IMR-90 (cell line): ENCODE measurements at regions not wholly inside any gene's neighbourhood (a gene's known extent, or its start where the extent isn't known, plus 50 kb on each side); places are given as distances from the start of the nearest gene placed in this dataset.

Experiments
- BHLHE40 ChIP-seq: fragments of 150-350 bp; IDR thresholded peaks from 2 replicates; pipeline ENCODE4 v1.6.1; 2016; ENCODE audit warnings: mild to moderate bottlenecking, low read depth, low read length
- CEBPB ChIP-seq: IDR thresholded peaks from 2 replicates; pipeline ENCODE4 v1.6.1; 2012; ENCODE audit warnings: low read depth, low read length, improper control_type of control experiment
- CHD1 ChIP-seq: IDR thresholded peaks from 2 replicates; pipeline ENCODE4 v1.6.1; 2012; ENCODE audit warnings: low read depth, low read length, improper control_type of control experiment
- ELK1 ChIP-seq: fragments of 150-350 bp; IDR thresholded peaks from 2 replicates; pipeline ENCODE4 v1.6.1; 2016; ENCODE audit warnings: low read depth, mild to moderate bottlenecking, low read length, moderate library complexity, borderline replicate concordance
- FOS ChIP-seq: fragments of 150-350 bp; IDR thresholded peaks from 2 replicates; pipeline ENCODE4 v1.6.1; 2016; ENCODE audit warnings: low read depth, low read length
- MAFK ChIP-seq: IDR thresholded peaks from 2 replicates; pipeline ENCODE4 v1.6.1; 2012; ENCODE audit warnings: low read depth, low read length, improper control_type of control experiment
- MAZ ChIP-seq: IDR thresholded peaks from 2 replicates; pipeline ENCODE4 v1.6.1; 2012; ENCODE audit warnings: low read depth, mild to moderate bottlenecking, low read length, improper control_type of control experiment, moderate library complexity, borderline replicate concordance
- MXI1 ChIP-seq: IDR thresholded peaks from 2 replicates; pipeline ENCODE4 v1.6.1; 2012; ENCODE audit warnings: low read depth, mild to moderate bottlenecking, low read length, moderate library complexity, borderline replicate concordance
- NFE2L2 ChIP-seq: fragments of 150-350 bp; IDR thresholded peaks from 2 replicates; pipeline ENCODE4 v1.6.1; 2016; ENCODE audit warnings: low read depth, mild to moderate bottlenecking, low read length
- POLR2A ChIP-seq: IDR thresholded peaks from 2 replicates; pipeline ENCODE4 v1.6.1; 2012; ENCODE audit warnings: mild to moderate bottlenecking, low read depth, low read length
- RCOR1 ChIP-seq: IDR thresholded peaks from 2 replicates; pipeline ENCODE4 v1.6.1; 2012; ENCODE audit warnings: mild to moderate bottlenecking, low read length, improper control_type of control experiment; ENCODE audit not compliant: insufficient replicate concordance
- RFX5 ChIP-seq: IDR thresholded peaks from 2 replicates; pipeline ENCODE4 v1.8.0; 2012; ENCODE audit warnings: low read depth, mild to moderate bottlenecking, low read length, moderate library complexity
- USF2 ChIP-seq: fragments of 150-350 bp; IDR thresholded peaks from 2 replicates; pipeline ENCODE4 v1.6.1; 2017; ENCODE audit warnings: mild to moderate bottlenecking, antibody characterized with exemption, low read length, low read depth
- TF ChIP-seq, protein P1 (sequence below): conservative IDR thresholded peaks from 2 replicates; pipeline ENCODE4 v1.5.1; 2012; ENCODE audit warnings: mild to moderate bottlenecking, low read depth, low read length, improper control_type of control experiment

GRCh38 chr14:83556746-83557453 is 1973.0 kb upstream of the FLRT2 start:
- TF ChIP-seq, protein P1, sequence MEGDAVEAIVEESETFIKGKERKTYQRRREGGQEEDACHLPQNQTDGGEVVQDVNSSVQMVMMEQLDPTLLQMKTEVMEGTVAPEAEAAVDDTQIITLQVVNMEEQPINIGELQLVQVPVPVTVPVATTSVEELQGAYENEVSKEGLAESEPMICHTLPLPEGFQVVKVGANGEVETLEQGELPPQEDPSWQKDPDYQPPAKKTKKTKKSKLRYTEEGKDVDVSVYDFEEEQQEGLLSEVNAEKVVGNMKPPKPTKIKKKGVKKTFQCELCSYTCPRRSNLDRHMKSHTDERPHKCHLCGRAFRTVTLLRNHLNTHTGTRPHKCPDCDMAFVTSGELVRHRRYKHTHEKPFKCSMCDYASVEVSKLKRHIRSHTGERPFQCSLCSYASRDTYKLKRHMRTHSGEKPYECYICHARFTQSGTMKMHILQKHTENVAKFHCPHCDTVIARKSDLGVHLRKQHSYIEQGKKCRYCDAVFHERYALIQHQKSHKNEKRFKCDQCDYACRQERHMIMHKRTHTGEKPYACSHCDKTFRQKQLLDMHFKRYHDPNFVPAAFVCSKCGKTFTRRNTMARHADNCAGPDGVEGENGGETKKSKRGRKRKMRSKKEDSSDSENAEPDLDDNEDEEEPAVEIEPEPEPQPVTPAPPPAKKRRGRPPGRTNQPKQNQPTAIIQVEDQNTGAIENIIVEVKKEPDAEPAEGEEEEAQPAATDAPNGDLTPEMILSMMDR = no peak
- TF ChIP-seq POLR2A = no peak
- TF ChIP-seq NFE2L2 = no peak
- no peak for TF ChIP-seq MAZ
- TF ChIP-seq MXI1 = no peak
- TF ChIP-seq BHLHE40 = no peak
- peak; percentile 80; the same call in 1 of the 2 replicates for TF ChIP-seq FOS
- TF ChIP-seq RFX5 = no peak
- TF ChIP-seq CEBPB = no peak
- TF ChIP-seq CHD1 = no peak
- no peak for TF ChIP-seq ELK1
- no peak for TF ChIP-seq MAFK
- TF ChIP-seq USF2 = no peak
- TF ChIP-seq RCOR1 = no peak
